H9 (cell line): ENCODE measurements at regions not wholly inside any gene's neighbourhood (a gene's known extent, or its start where the extent isn't known, plus 50 kb on each side); places are given as distances from the start of the nearest gene placed in this dataset.

Experiments used
- DNase-seq: peaks from one replicate; pipeline ENCODE4 v3.0.0-alpha.2; 2017
- H2AFZ ChIP-seq: one replicate; pipeline ENCODE4 v1.6.1; 2013; ENCODE audit warnings: mild to moderate bottlenecking, low read length, control low read depth, moderate library complexity
- H2AK5ac ChIP-seq: 2 replicates; pipeline ENCODE4 v1.6.1; 2013; ENCODE audit warnings: low read length, control low read depth, mixed read lengths; ENCODE audit not compliant: insufficient read length
- H2BK120ac ChIP-seq: one replicate; pipeline ENCODE4 v1.6.1; 2013; ENCODE audit warnings: low read depth, mild to moderate bottlenecking, low read length, control low read depth, inconsistent platforms; ENCODE audit not compliant: poor library complexity, severe bottlenecking
- H2BK12ac ChIP-seq: 2 replicates; pipeline ENCODE4 v1.6.1; 2013; ENCODE audit warnings: low read length, control low read depth, mixed read lengths, low read depth; ENCODE audit not compliant: insufficient read length
- H2BK15ac ChIP-seq: 2 replicates; pipeline ENCODE4 v1.6.1; 2013; ENCODE audit warnings: low read depth, low read length, control low read depth
- H2BK20ac ChIP-seq: one replicate; pipeline ENCODE4 v1.6.1; 2013; ENCODE audit warnings: low read depth, mild to moderate bottlenecking, low read length, control low read depth, inconsistent platforms; ENCODE audit not compliant: poor library complexity, severe bottlenecking
- H2BK5ac ChIP-seq: 2 replicates; pipeline ENCODE4 v1.6.1; 2013; ENCODE audit warnings: low read length, control low read depth, mixed read lengths; ENCODE audit not compliant: insufficient read length
- H3K14ac ChIP-seq: 2 replicates; pipeline ENCODE4 v1.6.1; 2013; ENCODE audit warnings: low read length, control low read depth; ENCODE audit not compliant: insufficient read depth
- H3K18ac ChIP-seq: 2 replicates; pipeline ENCODE4 v1.6.1; 2013; ENCODE audit warnings: low read depth, mild to moderate bottlenecking, mixed read lengths, low read length, control low read depth; ENCODE audit not compliant: insufficient read length
- H3K23ac ChIP-seq: 2 replicates; pipeline ENCODE4 v1.6.1; 2013; ENCODE audit warnings: low read length, control low read depth, mixed read lengths, low read depth; ENCODE audit not compliant: insufficient read length
- H3K23me2 ChIP-seq: 2 replicates; pipeline ENCODE4 v1.6.1; 2013; ENCODE audit warnings: low read depth, mild to moderate bottlenecking, mixed read lengths, low read length, control low read depth; ENCODE audit not compliant: insufficient read length, poor library complexity, severe bottlenecking
- H3K27ac ChIP-seq: 2 replicates; pipeline ENCODE4 v1.5.1; 2013; ENCODE audit warnings: low read length, control low read depth, mixed read lengths, low read depth; ENCODE audit not compliant: insufficient read length
- H3K27me3 ChIP-seq: 2 replicates; pipeline ENCODE4 v1.6.1; 2013; ENCODE audit warnings: low read length, control low read depth, inconsistent platforms; ENCODE audit not compliant: insufficient read depth
- H3K4ac ChIP-seq: 2 replicates; pipeline ENCODE4 v1.6.1; 2013; ENCODE audit warnings: low read depth, mild to moderate bottlenecking, control low read depth, inconsistent platforms, low read length, moderate library complexity
- H3K4me1 ChIP-seq: 2 replicates; pipeline ENCODE4 v1.6.1; 2013; ENCODE audit warnings: low read length, control low read depth, inconsistent platforms; ENCODE audit not compliant: insufficient read depth
- H3K4me2 ChIP-seq: 2 replicates; pipeline ENCODE4 v1.6.1; 2013; ENCODE audit warnings: low read length, control low read depth, mixed read lengths; ENCODE audit not compliant: insufficient read length, insufficient read depth
- H3K56ac ChIP-seq: 2 replicates; pipeline ENCODE4 v1.6.1; 2013; ENCODE audit warnings: low read depth, mild to moderate bottlenecking, mixed read lengths, low read length, control low read depth; ENCODE audit not compliant: insufficient read length
- H3K79me1 ChIP-seq: 2 replicates; pipeline ENCODE4 v1.6.1; 2013; ENCODE audit warnings: low read depth, mild to moderate bottlenecking, moderate library complexity, low read length, control low read depth, inconsistent platforms; ENCODE audit not compliant: insufficient read depth, poor library complexity, severe bottlenecking
- H3K79me2 ChIP-seq: 2 replicates; pipeline ENCODE4 v1.6.1; 2013; ENCODE audit warnings: low read length, control low read depth, inconsistent platforms; ENCODE audit not compliant: insufficient read depth
- H3K9ac ChIP-seq: 2 replicates; pipeline ENCODE4 v1.6.1; 2013; ENCODE audit warnings: low read length, control low read depth, mixed read lengths; ENCODE audit not compliant: insufficient read length; ENCODE audit errors: extremely low read depth
- H3K9me3 ChIP-seq: one replicate; pipeline ENCODE4 v1.6.1; 2013; ENCODE audit warnings: low read depth, low read length, inconsistent platforms; ENCODE audit not compliant: control insufficient read depth
- H3T11ph ChIP-seq: one replicate; pipeline ENCODE4 v1.6.1; 2013; ENCODE audit warnings: mild to moderate bottlenecking, low read length, control low read depth, inconsistent platforms
- H4K20me1 ChIP-seq: one replicate; pipeline ENCODE4 v1.6.1; 2013; ENCODE audit not compliant: control insufficient read depth, insufficient read length, insufficient read depth
- H4K5ac ChIP-seq: 2 replicates; pipeline ENCODE4 v1.6.1; 2013; ENCODE audit warnings: low read depth, mild to moderate bottlenecking, mixed read lengths, low read length, control low read depth; ENCODE audit not compliant: insufficient read length
- H4K8ac ChIP-seq: replicated peaks from 2 replicates; pipeline ENCODE4 v1.6.1; 2013; ENCODE audit warnings: low read length, control low read depth, mixed read lengths, low read depth; ENCODE audit not compliant: insufficient read length
- H4K91ac ChIP-seq: 2 replicates; pipeline ENCODE4 v1.6.1; 2013; ENCODE audit warnings: low read depth, mild to moderate bottlenecking, moderate library complexity, mixed read lengths, low read length, control low read depth; ENCODE audit not compliant: insufficient read length
- H3K27ac Mint-ChIP-seq, 3 experiments: 2 replicates in 2 of 3; 3 replicates in 1 of 3; pipeline ENCODE4 v1.8.0; 2020 to 2021; ENCODE audit warnings: mixed read lengths in 3 of 3, mild to moderate bottlenecking in 1 of 3, moderate library complexity in 1 of 3
- H3K27me3 Mint-ChIP-seq: 2 replicates; pipeline ENCODE4 v1.8.0; 2021; ENCODE audit warnings: low read depth, mild to moderate bottlenecking, moderate library complexity, mixed read lengths
- H3K36me3 Mint-ChIP-seq, 3 experiments: 2 replicates in 2 of 3; 3 replicates in 1 of 3; pipeline ENCODE4 v1.8.0; 2020 to 2021; ENCODE audit warnings: low read depth in 3 of 3, mixed read lengths in 3 of 3; ENCODE audit not compliant: insufficient read depth in 1 of 3
- H3K4me1 Mint-ChIP-seq, 2 experiments: 2 replicates each; pipeline ENCODE4 v1.8.0; 2020; ENCODE audit warnings: mixed read lengths in 2 of 2
- H3K4me3 Mint-ChIP-seq, 2 experiments: 2 replicates in 1 of 2; 3 replicates in 1 of 2; pipeline ENCODE4 v1.8.0; 2020 to 2021; ENCODE audit warnings: mild to moderate bottlenecking in 2 of 2, mixed read lengths in 2 of 2, moderate library complexity in 1 of 2
- H3K9me3 Mint-ChIP-seq, 2 experiments: 2 replicates in 1 of 2; 3 replicates in 1 of 2; pipeline ENCODE4 v1.8.0; 2020; ENCODE audit warnings: mild to moderate bottlenecking in 2 of 2, mixed read lengths in 2 of 2, moderate library complexity in 1 of 2
- CTCF ChIP-seq: fragments of 200-600 bp; sonication (generic); conservative IDR thresholded peaks from 3 replicates; pipeline ENCODE4 v1.8.0; 2021; ENCODE audit warnings: antibody characterized with exemption, mild to moderate bottlenecking
- WGBS: extraction: QIAGEN DNeasy Blood & Tissue Kit; methylation state at CpG from one replicate; pipeline ENCODE4 v1.1.7; 2013; ENCODE audit warnings: missing lambda C conversion rate, low lambda C conversion rate, mixed read lengths; ENCODE audit not compliant: insufficient read length; ENCODE audit errors: extremely low coverage; 5-methylcytosine and 5-hydroxymethylcytosine counted together

- no peak overlapping the region for H2BK5ac ChIP-seq
- no peak overlapping the region for H3K27ac Mint-ChIP-seq
- no peak overlapping the region for H3K27ac ChIP-seq
- H4K91ac ChIP-seq, result no peak overlapping the region
- H3K56ac ChIP-seq, result no peak overlapping the region
- no peaks in the 10 kb centered on the region for H3K4me1 ChIP-seq
- no peaks in the 10 kb centered on the region for H3K27me3 Mint-ChIP-seq
- WGBS, result 100% methylated on average over 2 of the region's 6 CpGs
- H4K20me1 ChIP-seq, result no peaks in the 10 kb centered on the region
- H3K79me2 ChIP-seq, result no peaks in the 10 kb centered on the region
- no peaks in the 10 kb centered on the region for H3K27me3 ChIP-seq
- DNase-seq, result no peak
- no peak overlapping the region for H4K8ac ChIP-seq
- no peak overlapping the region for H3K4ac ChIP-seq
- no peak for TF ChIP-seq CTCF
- no peak overlapping the region for H2BK12ac ChIP-seq
- H3K9me3 ChIP-seq, result no peaks in the 10 kb centered on the region
- no peak overlapping the region for H2AK5ac ChIP-seq
- no peak overlapping the region for H2BK120ac ChIP-seq
- no peaks in the 10 kb centered on the region for H3K23me2 ChIP-seq
- no peaks in the 10 kb centered on the region for H3K4me1 Mint-ChIP-seq
- no peak overlapping the region for H3K4me2 ChIP-seq
- H2BK15ac ChIP-seq, result no peak overlapping the region
- no peak overlapping the region for H3K9ac ChIP-seq
- no peak overlapping the region for H3K14ac ChIP-seq
- no peak overlapping the region for H3T11ph ChIP-seq
- H3K23ac ChIP-seq, result no peak overlapping the region
- H3K4me3 Mint-ChIP-seq, result no peak overlapping the region
- H4K5ac ChIP-seq, result no peak overlapping the region
- H3K18ac ChIP-seq, result no peak overlapping the region
- no peaks in the 10 kb centered on the region for H3K36me3 Mint-ChIP-seq
- no peak overlapping the region for H2BK20ac ChIP-seq
- H3K9me3 Mint-ChIP-seq, result no peaks in the 10 kb centered on the region
- no peak overlapping the region for H2AFZ ChIP-seq
- H3K79me1 ChIP-seq, result no peaks in the 10 kb centered on the region
Observed at GRCh38 chr21:16502273-16502672, 772.5 kb downstream of the USP25 start.
